ENCODE measurements at regions not wholly inside any gene's neighbourhood (a gene's known extent, or its start where the extent isn't known, plus 50 kb on each side); places are given as distances from the start of the nearest gene placed in this dataset.

- DNase-seq (ENCODE audit: low spot score) (no peak), ATAC-seq (ENCODE audit: low FRiP score) (no peak)
- no peak for TF ChIP-seq CTCF (IDR thresholded peaks at IDR 0.05)
Measured at GRCh38 chr6:101226677-101227135, 166.8 kb upstream of the GRIK2 start.

- DNase-seq (ENCODE audit: low spot score) (no peak), ATAC-seq (ENCODE audit: low FRiP score) (no peak)
- no peak for TF ChIP-seq CTCF (IDR thresholded peaks at IDR 0.05)
Measured at GRCh38 chr6:101230866-101231265, 162.6 kb upstream of the GRIK2 start.

- ATAC-seq (ENCODE audit: low FRiP score), result no peak
- no peak for TF ChIP-seq CTCF (IDR thresholded peaks at IDR 0.05)
- DNase-seq (ENCODE audit: low spot score), result no peak
Measured at GRCh38 chr6:101231606-101232235, 161.8 kb upstream of the GRIK2 start.

- ATAC-seq (ENCODE audit: low FRiP score) (no peak), DNase-seq (ENCODE audit: low spot score) (no peak)
- no peak for TF ChIP-seq CTCF (IDR thresholded peaks at IDR 0.05)
Measured at GRCh38 chr6:101232961-101233360, 160.5 kb upstream of the GRIK2 start.

- no peak for DNase-seq (ENCODE audit: low spot score)
Measured at GRCh38 chr6:101236709-101237108, 156.8 kb upstream of the GRIK2 start.

GRCh38 chr6:101241442-101241841, 152.1 kb upstream of the GRIK2 start:
- DNase-seq (ENCODE audit: low spot score), result no peak

More at GRCh38 chr6:101236709-101237108, 156.8 kb upstream of the GRIK2 start:
- TF ChIP-seq CTCF (IDR thresholded peaks at IDR 0.05), result no peak
- ATAC-seq (ENCODE audit: low FRiP score), result no peak

More at GRCh38 chr6:101241442-101241841, 152.1 kb upstream of the GRIK2 start:
- no peak for ATAC-seq (ENCODE audit: low FRiP score)
- TF ChIP-seq CTCF (IDR thresholded peaks at IDR 0.05), result no peak
